ENCODE measurements at regions not wholly inside any gene's neighbourhood (a gene's known extent, or its start where the extent isn't known, plus 50 kb on each side); places are given as distances from the start of the nearest gene placed in this dataset.

DNA sequence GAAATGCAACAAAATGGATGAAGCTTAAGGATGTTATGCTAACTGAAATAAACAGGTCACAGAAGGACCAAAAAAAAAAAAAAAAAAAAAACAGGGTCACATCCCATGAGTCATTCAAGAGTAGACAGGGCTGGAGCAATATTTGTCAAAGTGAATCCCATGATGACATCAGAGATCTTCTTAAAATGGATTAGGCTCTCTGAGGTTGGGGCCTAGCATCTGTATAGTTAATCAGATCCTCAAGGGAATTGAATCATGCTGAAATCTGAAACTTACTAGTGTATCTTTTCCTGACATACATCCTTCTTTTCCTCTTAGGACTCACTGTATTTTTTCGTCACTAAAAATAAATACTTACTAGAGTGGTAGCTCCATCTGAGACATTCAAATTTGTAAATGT is 380.6 kb upstream of the NXPH2 start:
- DNase-seq (ENCODE audit: low spot score) = no peak

DNA sequence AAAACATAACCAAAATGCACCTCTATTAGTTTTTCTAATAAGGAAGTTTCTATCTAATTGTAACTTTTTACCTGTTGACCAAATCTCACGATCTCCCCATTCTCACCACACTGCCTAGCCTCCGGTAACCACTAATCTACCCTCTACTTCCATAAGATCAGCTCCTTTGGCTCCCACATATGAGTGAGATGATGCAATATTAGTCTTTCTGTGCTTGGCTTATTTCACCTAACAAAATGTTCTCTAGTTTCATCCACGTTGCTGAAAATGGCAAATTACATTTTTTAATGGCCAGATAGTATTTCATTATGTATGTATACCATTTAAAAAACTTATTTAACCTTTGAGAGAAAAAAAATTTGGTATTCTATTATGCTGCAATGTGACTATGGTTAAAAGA is 379.0 kb upstream of the NXPH2 start:
- no peak for DNase-seq (ENCODE audit: low spot score)

DNA sequence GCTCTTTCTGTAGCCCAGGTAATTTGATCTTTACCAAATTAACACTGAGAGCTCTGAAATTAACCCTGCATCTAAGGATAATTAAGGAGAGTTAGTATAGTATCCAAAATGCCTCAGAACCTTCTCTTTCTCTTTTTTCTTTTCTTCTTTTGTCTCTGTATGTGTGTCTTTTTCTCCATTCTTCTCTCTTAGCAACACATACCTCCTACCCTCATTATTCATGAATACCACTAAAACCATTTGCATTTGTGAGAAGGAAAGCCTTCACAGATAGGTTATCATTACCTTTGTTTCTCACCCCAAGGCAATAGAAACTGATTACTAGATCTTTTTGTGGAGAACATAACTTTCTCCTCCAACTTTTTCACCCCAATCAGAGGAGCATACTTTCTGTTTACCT is 376.5 kb upstream of the NXPH2 start:
- DNase-seq (ENCODE audit: low spot score) = no peak

DNA sequence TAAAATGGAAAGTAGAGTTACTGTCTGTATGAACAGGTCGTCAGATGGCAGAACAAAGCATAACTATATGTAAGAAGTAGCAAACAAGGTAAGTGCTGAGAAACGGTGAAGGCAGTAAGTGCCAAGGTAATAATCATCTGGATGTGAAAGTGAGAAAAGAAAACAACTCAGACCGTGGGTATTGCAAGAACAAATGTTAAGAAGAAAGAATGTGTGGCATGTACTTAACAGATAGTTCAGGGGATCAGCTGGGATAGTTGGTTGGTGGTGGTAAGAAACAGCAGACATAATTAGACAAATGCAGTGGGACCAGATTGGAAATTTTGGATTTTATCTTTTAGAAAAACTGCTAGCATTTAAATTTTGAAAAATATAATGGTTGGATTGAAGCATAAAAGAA is 375.8 kb upstream of the NXPH2 start:
- DNase-seq (ENCODE audit: low spot score) = no peak

DNA sequence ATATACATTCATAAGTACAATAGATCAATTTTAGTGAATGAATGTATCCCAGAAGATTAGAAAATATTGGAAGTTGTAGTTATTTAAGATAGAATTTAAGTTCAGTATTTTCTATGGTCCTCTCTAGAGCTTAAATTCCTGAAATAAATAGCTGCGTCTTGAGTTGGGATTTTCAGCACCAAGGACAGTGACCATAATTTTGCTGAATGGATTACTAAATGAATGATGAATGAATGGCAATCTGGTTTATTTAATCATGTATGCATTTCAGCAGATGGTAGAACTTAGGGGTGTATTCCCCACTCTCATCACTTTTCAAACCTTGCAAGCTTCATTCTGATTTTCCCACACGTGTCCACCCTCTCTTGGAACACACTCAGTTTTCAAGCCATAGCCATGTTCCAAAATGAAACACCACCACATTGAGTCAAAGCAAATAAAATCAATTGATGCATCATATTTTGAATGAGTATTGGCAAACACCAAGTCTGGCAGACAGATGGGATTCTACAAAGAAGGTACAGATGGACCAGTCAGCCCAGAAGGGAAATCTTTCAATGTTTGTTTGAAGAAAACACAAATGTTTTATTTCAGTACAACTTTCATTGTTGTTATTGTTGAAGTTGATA is 362.2 kb upstream of the NXPH2 start:
- no peak for DNase-seq (ENCODE audit: low spot score)

DNA sequence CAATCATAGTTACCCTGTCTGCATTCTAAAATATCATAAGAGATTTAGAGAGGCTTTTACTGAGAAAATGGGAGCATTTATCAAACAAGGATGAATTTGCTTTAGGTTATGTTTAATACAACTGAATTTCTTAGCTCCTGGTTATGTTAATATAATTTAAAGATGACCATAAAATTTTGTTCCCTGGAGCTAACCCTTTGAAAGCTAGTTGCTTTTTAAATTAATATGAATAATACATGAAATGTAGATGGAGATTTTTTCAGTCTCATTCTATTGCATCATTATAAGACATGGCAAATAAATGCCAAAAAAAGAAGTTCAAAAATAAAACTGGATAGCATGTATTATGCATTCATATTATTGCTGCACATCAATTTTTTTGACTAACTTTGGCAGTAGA is 344.1 kb upstream of the NXPH2 start:
- no peak for DNase-seq (ENCODE audit: low spot score)

DNA sequence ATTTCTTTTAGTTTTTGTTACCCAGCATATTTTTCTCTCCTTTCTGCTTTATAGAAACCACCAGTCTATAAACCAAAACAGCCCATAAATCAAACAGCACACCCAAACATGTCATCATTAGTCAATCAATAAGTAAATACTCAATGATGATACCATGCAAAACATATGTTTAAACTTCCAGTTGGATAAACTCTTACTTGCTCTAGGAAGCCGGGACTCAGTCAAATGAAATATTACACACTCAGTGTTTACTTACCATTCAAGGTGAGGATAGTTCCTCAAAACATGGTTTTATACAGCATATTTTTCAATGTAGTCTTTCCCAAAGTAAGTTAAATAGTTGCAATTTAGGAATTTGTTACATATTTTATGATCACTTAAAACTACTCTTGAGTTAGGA is 343.6 kb upstream of the NXPH2 start:
- no peak for DNase-seq (ENCODE audit: low spot score)

DNA sequence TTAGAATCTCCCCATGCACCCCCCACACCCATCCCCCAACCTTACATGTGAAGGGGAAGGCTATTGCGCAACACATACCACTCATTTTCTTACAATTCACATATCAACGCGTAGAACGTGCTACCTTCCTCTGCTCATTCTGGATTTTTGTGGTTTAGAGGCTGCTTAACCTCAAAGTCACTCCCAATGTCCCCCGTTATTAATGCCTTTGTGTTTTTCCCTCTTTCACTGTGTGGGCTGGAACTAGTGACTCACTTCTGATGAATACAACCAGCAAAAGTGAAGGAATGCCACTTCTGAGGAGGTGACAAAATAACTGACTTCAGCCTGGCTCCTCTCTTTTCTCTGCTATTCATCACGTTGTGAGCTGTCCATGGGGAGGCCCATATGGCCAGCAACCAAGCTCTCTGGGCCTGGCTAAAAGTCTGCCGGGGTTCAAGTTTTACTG is 342.5 kb upstream of the NXPH2 start:
- no peak for DNase-seq (ENCODE audit: low spot score)

DNA sequence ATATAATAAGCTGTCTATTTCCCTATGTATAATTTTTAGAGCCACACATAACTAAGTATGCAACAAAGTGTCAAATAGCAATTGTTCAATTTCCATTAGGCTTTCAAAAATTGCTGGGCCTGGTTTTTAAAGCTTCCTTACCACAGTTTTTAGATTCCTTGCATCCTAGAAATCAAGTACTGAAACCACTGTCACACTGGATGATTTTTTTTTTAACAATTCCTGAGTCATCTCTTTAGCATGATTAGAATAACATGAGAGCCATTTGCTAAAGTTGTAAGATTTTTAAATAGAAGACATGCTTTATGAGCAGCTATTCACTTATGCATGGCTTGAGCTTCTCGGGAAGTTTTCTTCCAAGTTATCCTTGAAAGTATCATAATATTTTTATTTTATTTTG is 319.5 kb upstream of the NXPH2 start:
- no peak for DNase-seq (ENCODE audit: low spot score)

DNA sequence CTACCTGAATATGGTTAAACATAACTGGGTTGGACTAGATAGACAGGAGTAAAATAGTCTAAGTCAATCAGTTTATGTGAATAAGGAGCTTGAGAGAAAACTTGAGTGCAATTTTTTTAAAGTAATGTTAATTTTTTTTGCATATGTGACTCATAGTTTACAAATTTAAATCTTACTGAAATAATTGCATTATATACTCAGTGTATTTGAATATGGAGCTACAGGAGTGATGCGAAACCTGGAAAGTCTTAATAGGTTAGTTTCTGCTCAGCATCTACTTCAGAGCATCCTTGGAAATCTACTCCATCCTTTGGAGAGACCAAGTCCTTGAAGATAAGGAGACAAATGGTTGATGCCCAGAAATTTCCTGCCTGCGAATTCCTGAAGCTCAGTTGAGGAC is 318.8 kb upstream of the NXPH2 start:
- DNase-seq (ENCODE audit: low spot score) = no peak

DNA sequence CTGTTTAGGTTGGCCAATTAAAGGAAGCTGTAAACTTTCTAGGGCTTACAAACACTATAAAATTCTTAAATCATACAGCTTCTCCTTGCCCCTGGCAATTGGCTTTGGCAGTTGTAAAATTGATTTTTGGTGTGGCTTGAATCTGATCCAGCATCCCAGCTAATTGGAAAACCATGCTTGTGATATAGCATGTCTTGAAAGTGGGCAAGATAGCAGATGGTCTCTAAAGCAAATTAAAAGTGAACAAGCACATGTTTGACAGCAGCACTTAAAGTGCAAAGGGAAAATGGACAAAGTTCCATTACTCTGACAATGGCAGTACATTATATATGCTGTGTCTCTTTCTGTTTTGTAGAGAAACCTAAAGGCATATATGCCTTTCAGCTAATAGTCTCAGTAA is 302.9 kb upstream of the NXPH2 start:
- no peak for DNase-seq (ENCODE audit: low spot score)

DNA sequence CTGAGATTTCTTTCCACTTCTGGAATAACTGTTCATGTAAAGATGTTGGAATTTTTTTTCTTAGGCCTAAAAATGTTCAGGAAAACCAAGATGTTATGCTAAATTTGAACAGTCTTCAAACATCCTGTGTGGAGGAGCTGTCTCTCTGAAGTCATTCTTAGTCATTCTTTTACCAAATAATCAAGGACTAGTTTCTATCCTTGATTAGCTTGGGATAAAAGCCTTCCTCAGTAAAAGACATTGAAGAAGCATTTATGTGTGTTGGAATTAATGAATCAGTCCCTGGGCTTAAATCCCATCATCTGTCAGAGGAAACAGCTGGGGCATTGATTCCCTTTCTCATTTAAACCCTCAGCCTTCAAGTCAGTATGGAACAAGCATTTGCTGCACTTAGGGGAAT is 300.1 kb upstream of the NXPH2 start:
- no peak for DNase-seq (ENCODE audit: low spot score)

DNA sequence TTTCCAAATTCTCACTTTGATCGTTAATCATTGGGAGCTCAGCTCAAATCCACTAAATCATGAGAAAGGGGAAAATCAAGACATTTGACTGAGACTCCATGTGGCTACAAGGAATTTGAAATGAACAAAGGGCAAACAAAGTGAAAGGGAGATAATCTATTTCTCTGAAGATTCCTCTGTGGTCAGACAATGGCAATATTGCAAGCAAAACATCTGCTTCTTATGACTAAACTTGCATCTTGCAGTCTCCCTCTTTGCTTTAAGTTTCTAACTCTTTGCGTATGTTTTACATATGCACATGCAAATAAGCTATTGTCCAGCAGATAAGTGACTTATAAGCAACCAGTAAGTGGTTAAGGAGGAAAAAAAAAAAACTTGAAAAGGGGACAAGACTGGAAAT is 299.1 kb upstream of the NXPH2 start:
- no peak for DNase-seq (ENCODE audit: low spot score)

DNA sequence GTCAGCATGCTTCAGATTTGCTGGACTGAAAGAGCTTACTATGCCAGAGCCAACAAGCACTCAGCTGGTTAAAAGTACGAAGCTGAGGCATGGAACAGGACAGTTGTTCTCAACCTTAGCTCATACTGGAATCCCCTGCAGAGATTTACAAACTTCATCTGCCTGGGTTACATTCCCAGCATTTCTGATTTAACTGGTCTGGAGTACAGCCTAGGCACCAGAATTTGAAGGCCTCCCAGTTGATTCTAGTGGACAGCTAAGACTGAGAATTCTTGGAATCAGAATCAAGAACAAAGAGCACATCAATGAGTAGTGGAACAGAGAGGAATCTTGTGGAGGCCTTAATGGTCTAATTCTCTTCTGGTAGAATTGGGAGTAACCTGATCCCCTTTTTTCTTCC is 298.2 kb upstream of the NXPH2 start:
- DNase-seq (ENCODE audit: low spot score) = no peak

DNA sequence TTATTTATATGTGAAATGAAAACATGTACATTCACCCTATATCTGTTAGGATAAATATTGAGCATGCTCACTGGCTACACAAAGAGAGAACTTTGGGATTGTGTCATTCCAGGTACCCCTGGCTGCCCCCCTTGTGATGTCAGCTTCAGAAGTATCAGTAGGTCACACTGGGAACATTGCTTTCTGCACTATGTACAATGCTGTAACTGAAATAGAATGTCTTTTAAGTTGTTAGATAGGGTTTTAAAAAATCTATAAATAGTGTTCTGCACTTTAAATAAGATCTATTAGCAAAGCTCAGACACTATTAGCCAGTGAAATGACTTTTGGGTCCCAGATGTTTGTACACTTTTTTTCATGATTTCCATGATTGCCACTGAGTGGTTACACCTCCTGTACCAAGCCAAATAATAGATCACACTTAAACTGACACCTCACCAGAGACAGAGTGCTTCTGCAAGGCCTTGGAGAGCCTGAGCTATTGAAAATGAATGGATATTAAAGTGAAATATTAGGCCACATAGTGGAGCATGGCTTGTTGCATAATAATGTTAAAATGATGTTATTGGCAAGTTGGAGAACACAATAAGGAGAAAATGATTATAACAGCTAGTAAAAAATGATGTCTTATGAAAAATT is 297.0 kb upstream of the NXPH2 start:
- no peak for DNase-seq (ENCODE audit: low spot score)

DNA sequence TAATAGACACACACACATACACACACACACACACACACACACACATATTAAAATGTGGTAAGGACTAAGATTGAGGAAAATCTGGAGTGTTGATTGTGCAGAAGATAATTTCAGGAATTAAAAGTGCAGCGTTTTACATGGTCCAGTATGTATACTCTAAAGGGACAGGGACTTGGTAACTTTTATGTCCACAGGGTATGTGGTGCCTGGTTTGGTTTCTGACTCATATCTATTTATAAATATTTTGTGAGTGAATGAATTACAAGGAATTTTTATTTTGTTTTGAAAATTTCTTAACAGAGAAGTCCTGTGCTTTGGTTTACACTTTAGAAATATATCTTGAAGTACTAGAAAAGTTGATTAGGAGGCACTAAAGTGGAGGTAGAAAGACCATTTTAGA is 287.7 kb upstream of the NXPH2 start:
- DNase-seq (ENCODE audit: low spot score) = no peak

DNA sequence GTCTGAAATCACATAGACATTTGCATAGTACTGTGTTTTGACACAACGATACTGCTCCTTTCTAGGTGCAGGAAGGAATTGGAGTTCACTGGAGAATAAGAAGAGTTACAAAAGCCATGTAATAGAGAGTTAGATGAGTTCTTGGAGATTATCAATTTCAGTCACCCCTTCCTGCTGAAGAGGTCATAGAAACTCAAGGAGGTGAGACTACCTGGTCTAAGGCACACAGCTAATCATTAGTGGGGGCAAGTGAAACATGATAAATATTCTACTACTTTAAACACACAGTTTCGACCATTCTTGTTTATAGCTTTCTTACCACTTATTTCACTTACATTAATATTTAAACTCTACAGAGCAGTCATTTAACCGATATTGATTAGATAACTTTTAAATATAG is 286.9 kb upstream of the NXPH2 start:
- DNase-seq (ENCODE audit: low spot score) = no peak

DNA sequence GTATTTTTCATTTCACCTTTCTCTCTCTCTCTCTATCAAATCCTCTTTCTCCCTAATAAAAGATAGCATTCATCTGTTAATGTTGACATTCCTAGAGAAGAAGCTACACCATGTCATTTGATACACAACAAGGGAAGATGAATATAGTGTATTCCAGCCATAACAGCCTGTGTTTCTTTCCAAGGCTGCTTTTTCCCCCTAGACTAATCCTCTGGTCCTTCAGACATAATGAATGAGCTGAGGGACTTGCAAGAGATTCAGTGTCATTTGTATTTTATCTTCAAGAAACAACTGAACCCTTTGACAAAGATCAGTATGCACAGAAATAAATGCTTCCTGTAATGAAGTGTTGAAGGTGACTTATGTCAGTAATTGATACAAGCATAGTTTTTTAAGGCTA is 284.0 kb upstream of the NXPH2 start:
- DNase-seq (ENCODE audit: low spot score) = no peak

DNA sequence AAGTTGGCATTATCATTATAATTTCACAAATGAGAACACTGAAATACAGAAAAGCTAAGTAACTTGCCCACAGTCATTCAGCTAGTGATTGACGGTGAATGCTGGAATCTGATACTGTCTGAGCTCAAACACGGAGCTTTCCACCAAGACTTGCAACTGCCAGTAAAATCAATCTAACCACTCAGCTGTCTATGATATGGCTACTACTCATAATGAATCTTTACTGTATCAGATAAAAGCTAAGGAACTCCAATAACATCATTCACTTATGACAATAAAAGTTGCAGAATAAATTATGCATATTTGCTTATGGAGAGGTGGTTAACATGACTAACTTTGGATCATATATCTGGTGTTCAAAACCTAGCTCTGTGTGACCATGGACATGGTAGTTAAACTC is 279.4 kb upstream of the NXPH2 start:
- no peak for DNase-seq (ENCODE audit: low spot score)

DNA sequence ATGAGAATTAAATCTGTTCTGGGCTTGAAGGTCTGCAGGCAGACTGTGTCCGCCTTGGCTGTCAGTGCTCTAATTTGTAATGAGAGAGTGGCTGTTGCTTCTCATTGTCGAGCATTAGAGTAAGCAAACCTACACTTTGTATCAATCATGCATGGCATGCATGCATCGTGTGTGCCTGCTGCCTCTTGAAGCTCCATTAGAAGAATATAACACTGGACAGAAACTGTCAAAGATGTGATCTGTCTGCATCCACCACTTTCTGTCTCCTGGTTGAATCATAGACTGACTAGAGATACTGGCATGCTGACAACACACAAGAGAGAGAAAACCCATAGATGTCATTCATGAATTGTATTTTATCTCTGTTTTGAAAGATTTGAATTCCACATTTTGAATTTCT is 275.0 kb upstream of the NXPH2 start:
- DNase-seq (ENCODE audit: low spot score) = no peak

DNA sequence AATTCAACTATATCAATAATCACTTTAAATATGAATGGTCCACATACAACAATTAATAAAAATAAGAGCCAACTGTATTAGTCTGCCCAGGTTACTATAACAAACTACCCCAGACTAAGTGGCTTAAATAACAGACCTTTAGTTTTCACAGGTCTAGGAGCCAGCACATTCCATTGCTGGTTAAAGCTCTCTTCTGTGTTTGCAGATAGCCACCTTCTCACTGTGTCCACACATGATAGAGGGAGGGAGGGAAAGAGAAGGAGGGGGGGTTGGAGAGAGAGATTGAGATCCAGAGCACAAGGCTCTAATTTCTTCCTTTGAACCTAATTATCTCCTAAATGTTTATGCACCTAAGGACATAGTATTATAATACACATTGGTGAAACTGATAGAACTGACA is 267.8 kb upstream of the NXPH2 start:
- no peak for DNase-seq (ENCODE audit: low spot score)

DNA sequence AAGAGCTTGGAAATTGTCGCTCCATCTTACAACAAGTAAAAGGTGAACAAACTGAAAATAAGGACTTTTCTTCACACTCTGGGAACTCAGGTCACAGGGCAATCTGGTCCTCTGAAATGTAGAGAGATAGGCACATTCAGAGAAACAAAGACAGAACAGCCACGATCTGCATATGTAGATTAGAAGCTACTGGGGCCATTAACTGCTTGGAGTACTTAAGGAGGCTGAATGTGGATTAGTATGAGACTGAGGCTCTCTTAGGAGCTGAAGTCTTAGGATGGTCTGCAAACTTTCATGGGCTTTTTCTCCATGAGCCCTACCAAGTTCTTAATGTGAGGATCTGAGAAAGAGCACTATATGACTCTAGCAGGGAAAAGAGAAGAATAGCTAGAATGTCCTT is 265.3 kb upstream of the NXPH2 start:
- DNase-seq (ENCODE audit: low spot score) = no peak

DNA sequence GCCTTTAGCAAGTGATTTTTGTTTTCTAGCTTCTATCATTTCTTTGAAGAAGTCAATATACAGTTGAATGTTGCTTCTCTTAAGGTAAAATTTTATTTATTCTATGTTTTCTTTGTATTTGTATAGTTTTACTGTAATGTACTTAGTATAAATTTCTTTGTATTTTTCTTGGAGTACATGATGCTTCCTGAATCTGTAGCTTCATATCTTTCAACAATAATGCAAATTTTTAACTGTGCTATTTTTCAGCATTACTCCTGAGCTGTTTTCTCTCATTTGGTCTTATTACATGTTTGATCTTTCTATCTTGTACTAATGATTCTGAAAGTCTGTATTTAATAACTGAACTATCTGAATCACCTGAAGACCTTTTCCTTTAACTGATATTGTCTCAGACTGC is 253.9 kb upstream of the NXPH2 start:
- no peak for DNase-seq (ENCODE audit: low spot score)

DNA sequence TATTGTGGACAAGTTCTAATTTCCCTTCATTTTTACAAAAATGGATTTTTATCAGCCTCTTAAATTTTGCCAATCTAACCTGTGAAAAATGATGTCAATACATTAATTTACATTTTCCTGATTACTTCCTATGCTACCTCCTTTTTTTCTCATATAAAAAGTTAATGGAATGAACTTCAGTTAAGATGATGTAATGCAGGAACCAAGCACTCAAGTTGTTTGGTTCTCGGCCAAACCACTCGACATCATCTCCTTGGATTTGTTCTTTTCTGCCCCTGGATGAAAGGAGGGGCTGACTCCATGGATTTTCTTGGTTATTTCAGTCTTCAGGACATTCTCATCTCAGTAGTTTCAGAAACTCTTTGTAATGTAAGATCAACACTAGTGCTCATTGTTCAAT is 253.1 kb upstream of the NXPH2 start:
- no peak for DNase-seq (ENCODE audit: low spot score)

DNA sequence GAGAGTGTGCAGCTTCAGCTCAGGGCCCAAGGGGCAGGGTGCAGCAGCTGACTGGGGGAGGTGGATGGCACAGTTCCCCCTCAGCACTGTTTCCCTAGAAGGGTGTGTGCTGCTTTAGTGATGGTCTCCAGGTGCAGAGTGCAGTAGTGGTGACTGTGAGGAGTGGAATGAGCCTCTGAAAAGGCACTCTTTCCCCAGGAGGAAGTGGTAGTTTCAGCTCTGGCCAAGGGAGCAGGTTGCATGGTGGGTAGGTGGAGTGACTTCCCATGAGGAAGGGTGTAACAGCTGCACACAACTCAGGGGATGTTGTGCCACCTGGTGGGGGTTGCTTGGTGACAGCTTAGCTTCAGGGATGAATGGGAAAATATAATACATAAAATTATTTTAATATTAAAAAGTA is 251.5 kb upstream of the NXPH2 start:
- DNase-seq (ENCODE audit: low spot score) = no peak
